Smooth muscle cell of the brain vasculature (primary cell): ENCODE measurements at regions not wholly inside any gene's neighbourhood (a gene's known extent, or its start where the extent isn't known, plus 50 kb on each side); places are given as distances from the start of the nearest gene placed in this dataset.

ENCODE experiments used
- DNase-seq: peaks from one replicate; pipeline ENCODE4 v3.0.0-alpha.2; 2012; ENCODE audit warnings: low read depth, low spot score

GRCh38 chr13:90766386-90766902, 581.0 kb upstream of the MIR17HG start:
- no peak for DNase-seq

GRCh38 chr13:90768116-90768515, 579.4 kb upstream of the MIR17HG start:
- DNase-seq, result no peak

GRCh38 chr13:90769387-90769786, 578.1 kb upstream of the MIR17HG start:
- DNase-seq, result no peak

GRCh38 chr13:90770334-90770733, 577.2 kb upstream of the MIR17HG start:
- DNase-seq, result no peak

GRCh38 chr13:90773681-90774080, 573.8 kb upstream of the MIR17HG start:
- DNase-seq, result no peak

GRCh38 chr13:90776051-90776748, 571.3 kb upstream of the MIR17HG start:
- DNase-seq, result no peak

GRCh38 chr13:90783273-90783672, 564.2 kb upstream of the MIR17HG start:
- DNase-seq, result no peak

GRCh38 chr13:90787007-90787406, 560.5 kb upstream of the MIR17HG start:
- no peak for DNase-seq

- no peak for DNase-seq
Measured at GRCh38 chr13:90792335-90792734, 555.2 kb upstream of the MIR17HG start.

GRCh38 chr13:90793261-90793820, 554.1 kb upstream of the MIR17HG start:
- DNase-seq, result no peak

GRCh38 chr13:90796474-90796873, 551.0 kb upstream of the MIR17HG start:
- no peak for DNase-seq

GRCh38 chr13:90797335-90797734, 550.2 kb upstream of the MIR17HG start:
- DNase-seq, result no peak

GRCh38 chr13:90798381-90798780, 549.1 kb upstream of the MIR17HG start:
- DNase-seq, result no peak

- no peak for DNase-seq
Measured at GRCh38 chr13:90800082-90800746, 547.3 kb upstream of the MIR17HG start.

- DNase-seq, result no peak
Measured at GRCh38 chr13:90801621-90802020, 545.9 kb upstream of the MIR17HG start.

GRCh38 chr13:90803210-90803609, 544.3 kb upstream of the MIR17HG start:
- no peak for DNase-seq

- DNase-seq, result no peak
Measured at GRCh38 chr13:90806016-90806615, 541.4 kb upstream of the MIR17HG start.

- DNase-seq, result no peak
Measured at GRCh38 chr13:90806892-90807291, 540.6 kb upstream of the MIR17HG start.

- DNase-seq, result no peak
Measured at GRCh38 chr13:90808838-90809237, 538.6 kb upstream of the MIR17HG start.

GRCh38 chr13:90824032-90824431, 523.5 kb upstream of the MIR17HG start:
- no peak for DNase-seq

GRCh38 chr13:90826688-90827087, 520.8 kb upstream of the MIR17HG start:
- no peak for DNase-seq

- no peak for DNase-seq
Measured at GRCh38 chr13:90830782-90831181, 516.7 kb upstream of the MIR17HG start.
